Lower lobe of right lung (tissue), 2 donors: ENCODE measurements at regions not wholly inside any gene's neighbourhood (a gene's known extent, or its start where the extent isn't known, plus 50 kb on each side); places are given as distances from the start of the nearest gene placed in this dataset.
A peak's percentile ranks its signal among the peaks of the same experiment; 100 is the strongest.

ENCODE experiments used
- ATAC-seq, 2 donors: fragments of 200-7000 bp; cut with Tn5 transposase; one replicate each; pipeline ENCODE4 v1.9.1; 2020 to 2022; ENCODE audit warnings: mild to moderate bottlenecking in 2 of 2, moderate library complexity in 2 of 2
- DNase-seq: peaks from one replicate; pipeline ENCODE4 v3.0.0-alpha.2; 2020
- H3K27ac ChIP-seq: fragments of 200-600 bp; one replicate; pipeline ENCODE4 v1.8.0; 2022
- H3K27me3 ChIP-seq: fragments of 200-600 bp; one replicate; pipeline ENCODE4 v1.8.0; 2022; ENCODE audit warnings: low read depth
- H3K36me3 ChIP-seq: fragments of 200-600 bp; one replicate; pipeline ENCODE4 v1.8.0; 2022; ENCODE audit warnings: mild to moderate bottlenecking
- H3K4me1 ChIP-seq: fragments of 200-600 bp; one replicate; pipeline ENCODE4 v1.8.0; 2022
- H3K4me3 ChIP-seq: fragments of 200-600 bp; one replicate; pipeline ENCODE4 v1.8.0; 2022; ENCODE audit warnings: mild to moderate bottlenecking
- H3K9me3 ChIP-seq: fragments of 200-600 bp; one replicate; pipeline ENCODE4 v1.8.0; 2022
- intact Hi-C: fragments of 100-400 bp; cut with DNase I; formaldehyde crosslinking; loops from one replicate; pipeline ENCODE4 v1.11.0; 2022
- TF ChIP-seq, protein P1 (sequence below): fragments of 200-600 bp; IDR thresholded peaks from one replicate; pipeline ENCODE4 v1.8.0; 2022; ENCODE audit warnings: antibody characterized with exemption, mild to moderate bottlenecking
- donor health status: DM: no; HTN: yes; CAD: no; lungs with severe emphysema.

DNA sequence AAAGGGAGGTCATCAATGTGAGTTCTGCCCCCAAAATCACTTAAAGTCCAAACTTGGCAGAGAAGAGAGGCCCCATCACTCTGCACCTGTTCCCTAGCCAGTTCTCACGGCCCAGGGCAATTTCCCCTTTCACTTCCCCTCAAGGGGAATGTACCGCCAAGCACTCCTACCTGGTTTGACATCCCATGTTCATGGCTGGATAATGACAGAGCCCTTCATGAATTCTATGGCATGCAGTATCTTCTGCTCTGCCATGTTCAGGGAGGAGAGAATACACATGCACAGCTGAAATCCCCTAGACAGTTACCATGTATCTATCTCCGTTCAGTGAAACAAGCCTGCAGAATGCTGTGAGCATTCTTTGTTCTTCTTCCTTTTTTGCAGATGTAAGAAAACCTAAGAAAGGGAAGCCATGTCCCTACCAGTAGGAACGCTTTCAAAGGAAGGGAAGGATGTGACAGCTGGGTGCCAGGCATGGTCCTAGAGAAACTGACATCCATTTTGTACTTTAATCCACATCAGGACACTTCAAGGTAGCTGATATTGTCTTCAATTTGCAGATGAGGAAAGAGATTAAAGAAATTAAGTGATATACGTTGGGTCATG lies 79.8 kb upstream of the ARID1B start:
- intact Hi-C loops: no loop called here
- no peaks in the 10 kb centered on the region for H3K36me3 ChIP-seq
- TF ChIP-seq, protein P1, sequence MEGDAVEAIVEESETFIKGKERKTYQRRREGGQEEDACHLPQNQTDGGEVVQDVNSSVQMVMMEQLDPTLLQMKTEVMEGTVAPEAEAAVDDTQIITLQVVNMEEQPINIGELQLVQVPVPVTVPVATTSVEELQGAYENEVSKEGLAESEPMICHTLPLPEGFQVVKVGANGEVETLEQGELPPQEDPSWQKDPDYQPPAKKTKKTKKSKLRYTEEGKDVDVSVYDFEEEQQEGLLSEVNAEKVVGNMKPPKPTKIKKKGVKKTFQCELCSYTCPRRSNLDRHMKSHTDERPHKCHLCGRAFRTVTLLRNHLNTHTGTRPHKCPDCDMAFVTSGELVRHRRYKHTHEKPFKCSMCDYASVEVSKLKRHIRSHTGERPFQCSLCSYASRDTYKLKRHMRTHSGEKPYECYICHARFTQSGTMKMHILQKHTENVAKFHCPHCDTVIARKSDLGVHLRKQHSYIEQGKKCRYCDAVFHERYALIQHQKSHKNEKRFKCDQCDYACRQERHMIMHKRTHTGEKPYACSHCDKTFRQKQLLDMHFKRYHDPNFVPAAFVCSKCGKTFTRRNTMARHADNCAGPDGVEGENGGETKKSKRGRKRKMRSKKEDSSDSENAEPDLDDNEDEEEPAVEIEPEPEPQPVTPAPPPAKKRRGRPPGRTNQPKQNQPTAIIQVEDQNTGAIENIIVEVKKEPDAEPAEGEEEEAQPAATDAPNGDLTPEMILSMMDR: no peak
- ATAC-seq (no peak), DNase-seq (no peak)
- no peak overlapping the region for H3K4me3 ChIP-seq
- no peaks in the 10 kb centered on the region for H3K9me3 ChIP-seq
- H3K4me1 ChIP-seq: no peaks in the 10 kb centered on the region
- no peak overlapping the region for H3K27ac ChIP-seq
- H3K27me3 ChIP-seq: no peaks in the 10 kb centered on the region

DNA sequence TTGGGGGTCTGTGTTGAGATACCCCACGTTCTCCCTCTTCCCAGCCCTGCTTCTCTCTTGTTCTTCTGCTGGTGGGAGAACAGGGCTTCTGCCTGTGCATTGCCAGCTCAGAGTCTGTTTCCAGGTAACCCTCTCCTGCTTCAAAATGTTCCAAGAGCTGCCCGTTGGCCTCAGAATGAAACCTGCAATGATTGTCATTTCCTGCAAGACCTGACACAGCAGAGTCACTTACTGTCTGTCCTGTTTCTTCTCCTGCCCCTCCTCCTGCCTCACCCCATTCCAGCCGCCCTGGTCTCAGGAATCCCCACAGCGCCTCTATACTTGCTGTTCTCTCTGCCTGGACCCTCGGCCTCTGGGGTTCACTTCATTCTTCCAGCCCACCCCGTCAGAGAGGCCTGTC lies 81.4 kb upstream of the ARID1B start:
- Histone ChIP-seq H3K27me3 (no peaks in the 10 kb centered on the region), H3K4me1 (no peaks in the 10 kb centered on the region), H3K4me3 (no peak overlapping the region), H3K9me3 (no peaks in the 10 kb centered on the region), H3K27ac (no peak overlapping the region), H3K36me3 (no peaks in the 10 kb centered on the region)
- DNase-seq (no peak), ATAC-seq (no peak)
- intact Hi-C loops: no loop called here
- TF ChIP-seq, protein P1: no peak

DNA sequence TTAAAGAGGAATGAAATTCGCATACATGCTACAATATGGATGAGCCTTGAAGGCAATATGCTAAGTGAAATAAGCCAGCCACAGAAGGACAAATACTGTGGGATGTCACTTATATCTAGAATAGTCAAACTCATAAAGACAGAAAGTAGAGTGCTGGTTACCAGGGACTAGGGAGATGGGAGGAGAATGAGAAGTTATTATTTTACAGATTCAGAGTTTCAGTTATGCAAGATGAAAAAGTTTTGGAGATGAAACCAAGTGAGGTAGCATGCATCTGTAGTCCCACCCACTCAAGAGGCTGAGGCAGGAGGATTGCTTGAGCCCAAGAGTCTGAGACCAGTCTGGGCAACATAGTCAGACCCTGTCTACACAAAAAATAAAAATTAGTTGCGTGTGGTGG lies 82.5 kb upstream of the ARID1B start:
- Histone ChIP-seq H3K9me3 (no peaks in the 10 kb centered on the region), H3K4me3 (no peak overlapping the region), H3K27ac (no peak overlapping the region), H3K27me3 (no peaks in the 10 kb centered on the region), H3K4me1 (no peaks in the 10 kb centered on the region), H3K36me3 (no peaks in the 10 kb centered on the region)
- TF ChIP-seq, protein P1: no peak
- DNase-seq (no peak), ATAC-seq (no peak)
- intact Hi-C loops: no loop called here

DNA sequence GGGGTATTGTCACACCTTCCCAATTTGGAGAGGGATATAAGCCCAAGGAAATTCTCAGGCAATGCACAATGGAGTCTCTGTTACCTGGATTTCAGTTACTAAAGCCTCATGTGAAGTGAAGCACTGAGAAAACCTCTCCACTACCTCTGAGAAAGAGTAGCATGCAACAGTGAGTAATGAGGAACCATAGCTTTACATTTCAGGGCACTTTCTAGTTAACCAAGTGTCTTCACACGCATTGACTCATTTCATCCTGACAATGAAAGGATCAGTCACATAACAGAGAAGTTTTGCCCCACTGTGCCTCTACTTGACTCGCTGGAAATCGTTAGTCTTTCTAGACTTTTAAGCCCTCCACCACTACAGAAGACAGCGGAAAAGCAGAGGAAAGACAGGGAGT lies 86.2 kb upstream of the ARID1B start:
- no peaks in the 10 kb centered on the region for H3K9me3 ChIP-seq
- no peak overlapping the region for H3K4me3 ChIP-seq
- DNase-seq (no peak), ATAC-seq (no peak)
- H3K36me3 ChIP-seq: no peaks in the 10 kb centered on the region
- TF ChIP-seq, protein P1: no peak
- no peak overlapping the region for H3K27ac ChIP-seq
- intact Hi-C loops: no loop called here
- H3K4me1 ChIP-seq: peaks cover 12% of the 10 kb centered on the region
- H3K27me3 ChIP-seq: no peaks in the 10 kb centered on the region

DNA sequence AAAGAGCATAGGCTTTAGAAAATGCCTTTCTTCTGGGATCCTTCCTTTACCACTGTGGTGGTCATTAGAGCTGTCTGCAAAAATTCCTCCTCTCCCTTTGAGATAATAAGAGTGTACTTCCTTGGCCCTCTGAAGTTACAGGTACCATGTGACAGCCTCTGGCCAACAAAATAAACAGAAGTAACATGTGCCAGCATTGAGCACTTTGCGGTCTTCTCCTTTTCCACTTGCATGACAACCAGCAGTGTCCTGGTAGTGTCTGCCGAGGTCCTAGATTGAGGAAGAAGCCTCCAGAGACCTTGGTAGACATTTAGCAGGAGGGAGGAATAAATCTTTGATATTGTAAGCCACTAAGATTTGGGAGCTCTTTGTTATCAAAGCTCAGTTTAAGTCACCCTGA lies 87.5 kb upstream of the ARID1B start:
- H3K4me3 ChIP-seq: no peak overlapping the region
- DNase-seq (no peak), ATAC-seq (no peak)
- intact Hi-C loops: no loop called here
- TF ChIP-seq, protein P1: no peak
- no peaks in the 10 kb centered on the region for H3K36me3 ChIP-seq
- no peaks in the 10 kb centered on the region for H3K9me3 ChIP-seq
- H3K27ac ChIP-seq: no peak overlapping the region
- H3K27me3 ChIP-seq: no peaks in the 10 kb centered on the region
- H3K4me1 ChIP-seq: peaks cover 16% of the 10 kb centered on the region

DNA sequence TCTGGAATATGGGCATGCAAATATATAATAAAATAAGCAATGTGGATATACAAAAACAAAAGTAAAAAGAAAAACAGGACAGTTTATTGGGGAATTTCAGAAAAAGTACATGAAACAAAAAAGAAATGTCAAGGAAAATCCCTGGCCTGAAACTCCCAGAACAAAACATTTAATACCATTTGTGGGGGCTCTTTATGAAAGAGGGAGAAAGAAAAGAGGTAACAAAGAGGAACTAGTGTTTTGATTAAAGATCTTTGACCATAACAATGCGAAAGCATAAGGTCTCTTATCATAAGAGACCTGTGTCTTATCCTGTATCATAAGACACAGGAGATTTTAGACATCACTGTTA lies 88.6 kb upstream of the ARID1B start:
- DNase-seq (no peak), ATAC-seq (no peak)
- no peaks in the 10 kb centered on the region for H3K27me3 ChIP-seq
- TF ChIP-seq, protein P1: no peak
- no peak overlapping the region for H3K4me3 ChIP-seq
- H3K4me1 ChIP-seq: peaks cover 16% of the 10 kb centered on the region
- no peaks in the 10 kb centered on the region for H3K36me3 ChIP-seq
- intact Hi-C loops: no loop called here
- no peaks in the 10 kb centered on the region for H3K9me3 ChIP-seq
- peak overlapping the region; percentile 89 for H3K27ac ChIP-seq
